Mesodermal cell (in vitro differentiated cells): ENCODE measurements at regions not wholly inside any gene's neighbourhood (a gene's known extent, or its start where the extent isn't known, plus 50 kb on each side); places are given as distances from the start of the nearest gene placed in this dataset.

Experiments
- H3K27ac ChIP-seq: 2 replicates; pipeline ENCODE4 v1.7.0; 2013; ENCODE audit warnings: mild to moderate bottlenecking, low read depth, low read length, moderate library complexity; ENCODE audit not compliant: severe bottlenecking
- H3K36me3 ChIP-seq: 2 replicates; pipeline ENCODE4 v1.7.1; 2013; ENCODE audit warnings: mild to moderate bottlenecking, low read length, moderate library complexity; ENCODE audit not compliant: control insufficient read depth, insufficient read depth
- H3K4me1 ChIP-seq: one replicate; pipeline ENCODE4 v1.7.1; 2013; ENCODE audit warnings: mild to moderate bottlenecking, low read length; ENCODE audit not compliant: insufficient read depth, control insufficient read depth, poor library complexity, severe bottlenecking
- H3K4me3 ChIP-seq: 2 replicates; pipeline ENCODE4 v1.7.0; 2013; ENCODE audit warnings: low read length, control low read depth, mild to moderate bottlenecking; ENCODE audit not compliant: insufficient read depth, poor library complexity, severe bottlenecking; ENCODE audit errors: extremely low read depth
- H3K9me3 ChIP-seq: 2 replicates; pipeline ENCODE4 v1.7.1; 2013; ENCODE audit warnings: mild to moderate bottlenecking, low read length, moderate library complexity; ENCODE audit not compliant: control insufficient read depth
- WGBS, 2 experiments: methylation state at CpG; one replicate each; pipeline ENCODE4 v1.1.5; 2013; ENCODE audit warnings: missing lambda C conversion rate in 2 of 2; ENCODE audit not compliant: insufficient coverage in 2 of 2; 5-methylcytosine and 5-hydroxymethylcytosine counted together

GRCh38 chr11:43582024-43582862, 98.3 kb upstream of the HSD17B12 start:
- no peak overlapping the region for H3K4me3 ChIP-seq
- no peak overlapping the region for H3K27ac ChIP-seq
- WGBS, 2 experiments: 6 to 17% methylated on average over 14 to 25 of the region's 37 CpGs
- H3K36me3 ChIP-seq: no peaks in the 10 kb centered on the region
- no peaks in the 10 kb centered on the region for H3K9me3 ChIP-seq
- peaks cover 13% of the 10 kb centered on the region for H3K4me1 ChIP-seq

- H3K4me3 ChIP-seq: no peak overlapping the region
- 6% methylated on average over 18 to 22 of the region's 26 CpGs for WGBS, 2 experiments
- H3K27ac ChIP-seq: no peak overlapping the region
- H3K9me3 ChIP-seq: no peaks in the 10 kb centered on the region
- no peaks in the 10 kb centered on the region for H3K36me3 ChIP-seq
- H3K4me1 ChIP-seq: peaks cover 12% of the 10 kb centered on the region
Observed at GRCh38 chr11:43582863-43583462, 97.6 kb upstream of the HSD17B12 start.

GRCh38 chr11:43583548-43583947, 97.0 kb upstream of the HSD17B12 start:
- peaks cover 7% of the 10 kb centered on the region for H3K4me1 ChIP-seq
- no CpG with 5 or more reads among the region's 6 CpGs for WGBS, 2 experiments
- no peaks in the 10 kb centered on the region for H3K36me3 ChIP-seq
- no peaks in the 10 kb centered on the region for H3K9me3 ChIP-seq
- no peak overlapping the region for H3K27ac ChIP-seq
- no peak overlapping the region for H3K4me3 ChIP-seq

- Histone ChIP-seq H3K9me3 (no peaks in the 10 kb centered on the region), H3K36me3 (no peaks in the 10 kb centered on the region), H3K27ac (no peak overlapping the region), H3K4me1 (no peaks in the 10 kb centered on the region), H3K4me3 (no peak overlapping the region)
- WGBS, 2 experiments: 71 to 83% methylated on average over 1 of the region's 1 CpG
Observed at GRCh38 chr11:43585877-43586608, 94.5 kb upstream of the HSD17B12 start.

GRCh38 chr11:43589601-43590250, 90.8 kb upstream of the HSD17B12 start:
- WGBS, 2 experiments: 100% methylated on average over 3 of the region's 5 CpGs
- Histone ChIP-seq H3K9me3 (no peaks in the 10 kb centered on the region), H3K36me3 (no peaks in the 10 kb centered on the region), H3K4me3 (no peak overlapping the region), H3K4me1 (no peaks in the 10 kb centered on the region), H3K27ac (no peak overlapping the region)

- H3K27ac ChIP-seq: no peak overlapping the region
- 57% methylated on average over 1 of the region's 1 CpG; no CpG with 5 or more reads in 1 of the 2 experiments for WGBS, 2 experiments
Observed at GRCh38 chr11:43601511-43601910, 79.0 kb upstream of the HSD17B12 start.

GRCh38 chr11:43602670-43603069, 77.9 kb upstream of the HSD17B12 start:
- H3K4me3 ChIP-seq: no peak overlapping the region
- 100% methylated on average over 1 to 2 of the region's 2 CpGs for WGBS, 2 experiments
- no peaks in the 10 kb centered on the region for H3K4me1 ChIP-seq
- no peak overlapping the region for H3K27ac ChIP-seq
- no peaks in the 10 kb centered on the region for H3K36me3 ChIP-seq
- no peaks in the 10 kb centered on the region for H3K9me3 ChIP-seq

More at GRCh38 chr11:43601511-43601910, 79.0 kb upstream of the HSD17B12 start:
- no peaks in the 10 kb centered on the region for H3K36me3 ChIP-seq
- H3K9me3 ChIP-seq: no peaks in the 10 kb centered on the region
- H3K4me3 ChIP-seq: no peak overlapping the region
- H3K4me1 ChIP-seq: no peaks in the 10 kb centered on the region

GRCh38 chr11:43614214-43614613, 66.3 kb upstream of the HSD17B12 start:
- Histone ChIP-seq H3K4me1 (no peaks in the 10 kb centered on the region), H3K4me3 (no peak overlapping the region), H3K9me3 (peaks cover 20% of the 10 kb centered on the region), H3K27ac (no peak overlapping the region), H3K36me3 (no peaks in the 10 kb centered on the region)
- WGBS, 2 experiments: no CpG with 5 or more reads among the region's 2 CpGs

- Histone ChIP-seq H3K4me3 (no peak overlapping the region), H3K36me3 (no peaks in the 10 kb centered on the region), H3K27ac (no peak overlapping the region), H3K9me3 (peaks cover 8% of the 10 kb centered on the region), H3K4me1 (no peaks in the 10 kb centered on the region)
- 63 to 100% methylated on average over 1 of the region's 4 CpGs for WGBS, 2 experiments
Observed at GRCh38 chr11:43619863-43620505, 60.6 kb upstream of the HSD17B12 start.

GRCh38 chr11:43626798-43627197, 53.7 kb upstream of the HSD17B12 start:
- 80% methylated on average over 1 of the region's 3 CpGs; no CpG with 5 or more reads in 1 of the 2 experiments for WGBS, 2 experiments

More at GRCh38 chr11:43626798-43627197, 53.7 kb upstream of the HSD17B12 start:
- H3K4me3 ChIP-seq: no peak overlapping the region
- H3K36me3 ChIP-seq: no peaks in the 10 kb centered on the region
- no peaks in the 10 kb centered on the region for H3K4me1 ChIP-seq
- H3K27ac ChIP-seq: no peak overlapping the region
- H3K9me3 ChIP-seq: no peaks in the 10 kb centered on the region
